OCI-LY1 (cell line): ENCODE measurements at regions not wholly inside any gene's neighbourhood (a gene's known extent, or its start where the extent isn't known, plus 50 kb on each side); places are given as distances from the start of the nearest gene placed in this dataset.

ENCODE experiments used
- H2AFZ ChIP-seq: fragments of 200-600 bp; sonication (generic), shearing (Covaris generic); 2 replicates; pipeline ENCODE4 v1.6.0; 2014; ENCODE audit warnings: antibody characterized with exemption, mild to moderate bottlenecking, low read length
- H3F3A ChIP-seq: fragments of 200-600 bp; sonication (generic), shearing (Covaris generic); 2 replicates; pipeline ENCODE4 v1.6.0; 2014; ENCODE audit warnings: mild to moderate bottlenecking, antibody characterized with exemption, low read length, moderate library complexity; ENCODE audit not compliant: insufficient read depth
- H3K27ac ChIP-seq: fragments of 200-600 bp; sonication (generic); 2 replicates; pipeline ENCODE4 v1.5.1; 2014; ENCODE audit warnings: low read length, mixed run types, mild to moderate bottlenecking, low read depth; ENCODE audit not compliant: poor library complexity, severe bottlenecking
- H3K27me3 ChIP-seq: fragments of 200-600 bp; sonication (generic); 2 replicates; pipeline ENCODE4 v1.6.0; 2014; ENCODE audit warnings: antibody characterized with exemption, mild to moderate bottlenecking, low read length, moderate library complexity; ENCODE audit not compliant: insufficient read depth
- H3K36me3 ChIP-seq: fragments of 200-600 bp; sonication (generic); 2 replicates; pipeline ENCODE4 v1.6.1; 2014; ENCODE audit warnings: mild to moderate bottlenecking, antibody characterized with exemption, low read length, moderate library complexity, mixed read lengths; ENCODE audit not compliant: insufficient read depth
- H3K4me1 ChIP-seq: fragments of 200-600 bp; sonication (generic); 2 replicates; pipeline ENCODE4 v1.5.1; 2014; ENCODE audit warnings: mild to moderate bottlenecking, low read length, moderate library complexity; ENCODE audit not compliant: insufficient read depth, severe bottlenecking
- H3K4me2 ChIP-seq: fragments of 200-600 bp; sonication (generic), shearing (Covaris generic); 2 replicates; pipeline ENCODE4 v1.6.1; 2014; ENCODE audit warnings: low read length
- H3K4me3 ChIP-seq: fragments of 200-600 bp; sonication (generic); 2 replicates; pipeline ENCODE4 v1.5.1; 2014; ENCODE audit warnings: low read length, low read depth, mild to moderate bottlenecking, mixed read lengths; ENCODE audit not compliant: poor library complexity, severe bottlenecking
- H3K79me2 ChIP-seq: fragments of 200-600 bp; shearing (Covaris generic); 2 replicates; pipeline ENCODE4 v1.6.1; 2016; ENCODE audit warnings: mixed run types, low read length, mixed read lengths; ENCODE audit not compliant: insufficient read depth
- H3K9ac ChIP-seq: fragments of 200-600 bp; sonication (generic), shearing (Covaris generic); 2 replicates; pipeline ENCODE4 v1.6.1; 2014; ENCODE audit warnings: mild to moderate bottlenecking, low read length, mixed read lengths
- H3K9me2 ChIP-seq: fragments of 200-600 bp; sonication (generic), shearing (Covaris generic); 2 replicates; pipeline ENCODE4 v1.6.1; 2014; ENCODE audit warnings: low read depth, mild to moderate bottlenecking, low read length, mixed read lengths
- H3K9me3 ChIP-seq: fragments of 200-600 bp; shearing (Covaris generic); 2 replicates; pipeline ENCODE4 v1.6.1; 2014; ENCODE audit warnings: low read length, mixed read lengths
- H4K20me1 ChIP-seq: fragments of 200-600 bp; sonication (generic), shearing (Covaris generic); 2 replicates; pipeline ENCODE4 v1.6.0; 2016; ENCODE audit warnings: mild to moderate bottlenecking, low read length; ENCODE audit not compliant: insufficient read depth
- CTCF ChIP-seq: fragments of 200-600 bp; sonication (generic), shearing (Covaris generic); IDR thresholded peaks from 2 replicates; pipeline ENCODE4 v1.5.1; 2017; ENCODE audit warnings: mild to moderate bottlenecking, antibody characterized with exemption, low read length, moderate library complexity, mixed read lengths
- EZH2 ChIP-seq: fragments of 200-600 bp; sonication (generic), shearing (Covaris generic); IDR thresholded peaks from 2 replicates; pipeline ENCODE4 v1.8.0; 2017; ENCODE audit warnings: borderline replicate concordance, mixed run types, mild to moderate bottlenecking, antibody characterized with exemption, low read length, moderate library complexity, mixed read lengths

- H3K4me3 ChIP-seq: no peak overlapping the region
- no peaks in the 10 kb centered on the region for H4K20me1 ChIP-seq
- no peak overlapping the region for H3K27ac ChIP-seq
- peaks cover 3% of the 10 kb centered on the region; the same call in 1 of the 2 replicates for H3K9me3 ChIP-seq
- no peak overlapping the region for H3K9ac ChIP-seq
- no peaks in the 10 kb centered on the region for H3K79me2 ChIP-seq
- no peaks in the 10 kb centered on the region for H3K9me2 ChIP-seq
- no peaks in the 10 kb centered on the region for H3K36me3 ChIP-seq
- H3F3A ChIP-seq: no peaks in the 10 kb centered on the region
- no peak overlapping the region for H3K4me2 ChIP-seq
- no peaks in the 10 kb centered on the region for H3K27me3 ChIP-seq
- TF ChIP-seq EZH2: no peak
- TF ChIP-seq CTCF: no peak
- no peaks in the 10 kb centered on the region for H3K4me1 ChIP-seq
- H2AFZ ChIP-seq: no peak overlapping the region
Observed at GRCh38 chr3:26084629-26085028, 294.7 kb downstream of the OXSM start.

- H3K4me2 ChIP-seq: no peak overlapping the region
- no peaks in the 10 kb centered on the region for H3F3A ChIP-seq
- no peak overlapping the region for H3K9ac ChIP-seq
- no peaks in the 10 kb centered on the region for H3K9me2 ChIP-seq
- no peaks in the 10 kb centered on the region for H4K20me1 ChIP-seq
- no peaks in the 10 kb centered on the region for H3K27me3 ChIP-seq
- H2AFZ ChIP-seq: no peak overlapping the region
- no peaks in the 10 kb centered on the region for H3K36me3 ChIP-seq
- H3K79me2 ChIP-seq: no peaks in the 10 kb centered on the region
- no peaks in the 10 kb centered on the region for H3K4me1 ChIP-seq
- no peak for TF ChIP-seq EZH2
- no peak for TF ChIP-seq CTCF
- peaks cover 3% of the 10 kb centered on the region; the same call in 1 of the 2 replicates for H3K9me3 ChIP-seq
- no peak overlapping the region for H3K27ac ChIP-seq
- H3K4me3 ChIP-seq: no peak overlapping the region
Observed at GRCh38 chr3:26087751-26088150, 297.9 kb downstream of the OXSM start.

GRCh38 chr3:26089249-26089648 is 299.4 kb downstream of the OXSM start:
- Histone ChIP-seq H3K79me2 (no peaks in the 10 kb centered on the region), H3K36me3 (no peaks in the 10 kb centered on the region), H3K9me2 (no peaks in the 10 kb centered on the region), H3K27me3 (no peaks in the 10 kb centered on the region), H3K9me3 (peaks cover 3% of the 10 kb centered on the region; the same call in 1 of the 2 replicates), H2AFZ (no peak overlapping the region), H3K4me1 (no peaks in the 10 kb centered on the region), H3K4me3 (no peak overlapping the region), H3F3A (no peaks in the 10 kb centered on the region), H3K27ac (no peak overlapping the region), H3K4me2 (no peak overlapping the region), H4K20me1 (no peaks in the 10 kb centered on the region), H3K9ac (no peak overlapping the region)
- TF ChIP-seq CTCF (no peak), EZH2 (no peak)
